OCI-LY1 (cell line): ENCODE measurements at regions not wholly inside any gene's neighbourhood (a gene's known extent, or its start where the extent isn't known, plus 50 kb on each side); places are given as distances from the start of the nearest gene placed in this dataset.

Source experiments
- EZH2 ChIP-seq: fragments of 200-600 bp; sonication (generic), shearing (Covaris generic); IDR thresholded peaks from 2 replicates; pipeline ENCODE4 v1.8.0; 2017; ENCODE audit warnings: borderline replicate concordance, mixed run types, mild to moderate bottlenecking, antibody characterized with exemption, low read length, moderate library complexity, mixed read lengths
- TF ChIP-seq, protein P1 (sequence below): fragments of 200-600 bp; sonication (generic), shearing (Covaris generic); IDR thresholded peaks from 2 replicates; pipeline ENCODE4 v1.5.1; 2017; ENCODE audit warnings: mild to moderate bottlenecking, antibody characterized with exemption, low read length, moderate library complexity, mixed read lengths

DNA sequence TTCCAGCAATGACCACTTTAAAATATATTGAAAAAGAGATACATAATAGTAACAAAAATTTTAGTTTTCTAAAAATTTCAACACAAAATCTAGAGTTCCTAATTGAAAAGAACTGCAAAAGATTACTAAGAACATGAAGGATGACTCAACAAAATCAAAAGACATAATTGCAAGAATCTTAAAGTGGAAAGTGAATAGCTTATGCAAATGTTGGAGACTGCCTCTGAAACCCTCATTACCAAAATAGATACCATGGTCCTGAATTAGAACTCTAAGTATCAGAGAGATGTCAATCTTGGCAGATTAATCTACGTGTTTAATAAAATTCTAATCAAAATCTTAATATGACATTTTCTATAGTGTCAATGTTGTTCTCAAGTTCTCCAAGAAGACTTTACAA is 60.7 kb upstream of the SGO1 start:
- TF ChIP-seq, protein P1, sequence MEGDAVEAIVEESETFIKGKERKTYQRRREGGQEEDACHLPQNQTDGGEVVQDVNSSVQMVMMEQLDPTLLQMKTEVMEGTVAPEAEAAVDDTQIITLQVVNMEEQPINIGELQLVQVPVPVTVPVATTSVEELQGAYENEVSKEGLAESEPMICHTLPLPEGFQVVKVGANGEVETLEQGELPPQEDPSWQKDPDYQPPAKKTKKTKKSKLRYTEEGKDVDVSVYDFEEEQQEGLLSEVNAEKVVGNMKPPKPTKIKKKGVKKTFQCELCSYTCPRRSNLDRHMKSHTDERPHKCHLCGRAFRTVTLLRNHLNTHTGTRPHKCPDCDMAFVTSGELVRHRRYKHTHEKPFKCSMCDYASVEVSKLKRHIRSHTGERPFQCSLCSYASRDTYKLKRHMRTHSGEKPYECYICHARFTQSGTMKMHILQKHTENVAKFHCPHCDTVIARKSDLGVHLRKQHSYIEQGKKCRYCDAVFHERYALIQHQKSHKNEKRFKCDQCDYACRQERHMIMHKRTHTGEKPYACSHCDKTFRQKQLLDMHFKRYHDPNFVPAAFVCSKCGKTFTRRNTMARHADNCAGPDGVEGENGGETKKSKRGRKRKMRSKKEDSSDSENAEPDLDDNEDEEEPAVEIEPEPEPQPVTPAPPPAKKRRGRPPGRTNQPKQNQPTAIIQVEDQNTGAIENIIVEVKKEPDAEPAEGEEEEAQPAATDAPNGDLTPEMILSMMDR, result no peak
- TF ChIP-seq EZH2, result no peak
